ENCODE measurements at regions not wholly inside any gene's neighbourhood (a gene's known extent, or its start where the extent isn't known, plus 50 kb on each side); places are given as distances from the start of the nearest gene placed in this dataset.

GRCh38 chr10:83963446-83963845 lies 175.9 kb upstream of the GHITM start:
- DNase-seq (ENCODE audit: low read depth in 2 of 2, low spot score in 1 of 2), result no peak

GRCh38 chr10:83965473-83965872 lies 173.8 kb upstream of the GHITM start:
- DNase-seq (ENCODE audit: low read depth in 2 of 2, low spot score in 1 of 2), result no peak

GRCh38 chr10:83968052-83968451 lies 171.3 kb upstream of the GHITM start:
- DNase-seq (ENCODE audit: low read depth in 2 of 2, low spot score in 1 of 2), result no peak

- no peak for DNase-seq (ENCODE audit: low read depth in 2 of 2, low spot score in 1 of 2)
Observed at GRCh38 chr10:83978681-83979383, 160.5 kb upstream of the GHITM start.

- no peak for DNase-seq (ENCODE audit: low read depth in 2 of 2, low spot score in 1 of 2)
Observed at GRCh38 chr10:83982812-83983211, 156.5 kb upstream of the GHITM start.

- no peak for DNase-seq (ENCODE audit: low read depth in 2 of 2, low spot score in 1 of 2)
Observed at GRCh38 chr10:83983578-83984255, 155.6 kb upstream of the GHITM start.

GRCh38 chr10:83984256-83984640 lies 155.1 kb upstream of the GHITM start:
- no peak for DNase-seq (ENCODE audit: low read depth in 2 of 2, low spot score in 1 of 2)

GRCh38 chr10:83986800-83987199 lies 152.5 kb upstream of the GHITM start:
- no peak for DNase-seq (ENCODE audit: low read depth in 2 of 2, low spot score in 1 of 2)

GRCh38 chr10:83987216-83987615 lies 152.1 kb upstream of the GHITM start:
- DNase-seq (ENCODE audit: low read depth in 2 of 2, low spot score in 1 of 2), result no peak

- DNase-seq (ENCODE audit: low read depth in 2 of 2, low spot score in 1 of 2), result no peak
Observed at GRCh38 chr10:83988435-83988834, 150.9 kb upstream of the GHITM start.

GRCh38 chr10:83990126-83990525 lies 149.2 kb upstream of the GHITM start:
- DNase-seq (ENCODE audit: low read depth in 2 of 2, low spot score in 1 of 2), result no peak

- no peak for DNase-seq (ENCODE audit: low read depth in 2 of 2, low spot score in 1 of 2)
Observed at GRCh38 chr10:83991986-83992753, 147.1 kb upstream of the GHITM start.

GRCh38 chr10:83994325-83994724 lies 145.0 kb upstream of the GHITM start:
- DNase-seq (ENCODE audit: low read depth in 2 of 2, low spot score in 1 of 2), result no peak

- DNase-seq (ENCODE audit: low read depth in 2 of 2, low spot score in 1 of 2), result no peak
Observed at GRCh38 chr10:83995738-83996331, 143.5 kb upstream of the GHITM start.

GRCh38 chr10:84004221-84004620 lies 135.1 kb upstream of the GHITM start:
- no peak for DNase-seq (ENCODE audit: low read depth in 2 of 2, low spot score in 1 of 2)

- DNase-seq (ENCODE audit: low read depth in 2 of 2, low spot score in 1 of 2), result no peak
Observed at GRCh38 chr10:84005403-84005802, 133.9 kb upstream of the GHITM start.

- no peak for DNase-seq (ENCODE audit: low read depth in 2 of 2, low spot score in 1 of 2)
Observed at GRCh38 chr10:84007482-84007881, 131.8 kb upstream of the GHITM start.

- no peak for DNase-seq (ENCODE audit: low read depth in 2 of 2, low spot score in 1 of 2)
Observed at GRCh38 chr10:84008878-84009277, 130.4 kb upstream of the GHITM start.

GRCh38 chr10:84012431-84012830 lies 126.9 kb upstream of the GHITM start:
- no peak for DNase-seq (ENCODE audit: low read depth in 2 of 2, low spot score in 1 of 2)

GRCh38 chr10:84012831-84013458 lies 126.4 kb upstream of the GHITM start:
- DNase-seq (ENCODE audit: low read depth in 2 of 2, low spot score in 1 of 2), result no peak

GRCh38 chr10:84015877-84016595 lies 123.3 kb upstream of the GHITM start:
- no peak for DNase-seq (ENCODE audit: low read depth in 2 of 2, low spot score in 1 of 2)

Measured in stimulated activated CD8-positive, alpha-beta memory T cell treated with anti-CD3 and anti-CD28 coated beads, Interleukin-4, amount 100 ng/mL, for 4 hours (primary cell).